Nephron progenitor cell (in vitro differentiated cells): ENCODE measurements at regions not wholly inside any gene's neighbourhood (a gene's known extent, or its start where the extent isn't known, plus 50 kb on each side); places are given as distances from the start of the nearest gene placed in this dataset.

Source experiments
- DNase-seq: peaks from one replicate; pipeline ENCODE4 v3.0.0; 2021
- H3K27ac Mint-ChIP-seq: 2 replicates; pipeline ENCODE4 v1.8.0; 2021; ENCODE audit warnings: mild to moderate bottlenecking, moderate library complexity, mixed read lengths
- H3K27me3 Mint-ChIP-seq: 2 replicates; pipeline ENCODE4 v1.8.0; 2021; ENCODE audit warnings: mild to moderate bottlenecking, low read depth, mixed read lengths; ENCODE audit not compliant: poor library complexity
- H3K36me3 Mint-ChIP-seq: 2 replicates; pipeline ENCODE4 v1.8.0; 2021; ENCODE audit warnings: low read depth, mixed read lengths
- H3K4me1 Mint-ChIP-seq: 2 replicates; pipeline ENCODE4 v1.8.0; 2021; ENCODE audit warnings: mixed read lengths
- H3K4me3 Mint-ChIP-seq: 2 replicates; pipeline ENCODE4 v1.8.0; 2021; ENCODE audit warnings: mild to moderate bottlenecking, moderate library complexity, mixed read lengths
- H3K9me3 Mint-ChIP-seq: 2 replicates; pipeline ENCODE4 v1.8.0; 2021; ENCODE audit warnings: mild to moderate bottlenecking, moderate library complexity, mixed read lengths
- TF ChIP-seq, protein P1 (sequence below): fragments of 200-600 bp; sonication (generic); IDR thresholded peaks from 2 replicates; pipeline ENCODE4 v1.5.0; 2021; ENCODE audit warnings: antibody characterized with exemption

DNA sequence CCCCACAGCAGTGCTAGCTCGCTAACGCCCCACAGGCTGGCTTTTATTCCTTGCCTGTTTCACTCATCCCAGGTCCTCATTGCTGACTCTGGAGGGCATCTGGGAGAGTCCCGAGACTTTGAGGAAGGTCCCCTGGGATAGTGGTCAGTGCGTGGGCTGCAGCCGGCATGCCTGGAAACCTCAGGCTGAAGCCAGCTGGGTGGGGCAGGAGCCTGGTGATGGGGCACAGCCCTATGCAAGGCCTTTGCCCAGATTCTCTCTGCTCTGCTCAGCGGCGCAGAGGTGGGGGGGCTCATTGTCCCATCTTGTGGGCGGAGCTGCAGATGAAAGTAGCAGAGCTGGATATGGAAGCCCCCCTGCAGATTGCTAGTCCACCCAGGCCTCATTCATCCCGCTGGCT lies 55.7 kb upstream of the SMAD6 start:
- no peak overlapping the region for H3K27ac Mint-ChIP-seq
- peaks cover 7% of the 10 kb centered on the region for H3K27me3 Mint-ChIP-seq
- H3K4me1 Mint-ChIP-seq, result peaks cover 32% of the 10 kb centered on the region
- no peak for DNase-seq
- no peaks in the 10 kb centered on the region for H3K9me3 Mint-ChIP-seq
- H3K4me3 Mint-ChIP-seq, result no peak overlapping the region
- H3K36me3 Mint-ChIP-seq, result no peaks in the 10 kb centered on the region
- TF ChIP-seq, protein P1, sequence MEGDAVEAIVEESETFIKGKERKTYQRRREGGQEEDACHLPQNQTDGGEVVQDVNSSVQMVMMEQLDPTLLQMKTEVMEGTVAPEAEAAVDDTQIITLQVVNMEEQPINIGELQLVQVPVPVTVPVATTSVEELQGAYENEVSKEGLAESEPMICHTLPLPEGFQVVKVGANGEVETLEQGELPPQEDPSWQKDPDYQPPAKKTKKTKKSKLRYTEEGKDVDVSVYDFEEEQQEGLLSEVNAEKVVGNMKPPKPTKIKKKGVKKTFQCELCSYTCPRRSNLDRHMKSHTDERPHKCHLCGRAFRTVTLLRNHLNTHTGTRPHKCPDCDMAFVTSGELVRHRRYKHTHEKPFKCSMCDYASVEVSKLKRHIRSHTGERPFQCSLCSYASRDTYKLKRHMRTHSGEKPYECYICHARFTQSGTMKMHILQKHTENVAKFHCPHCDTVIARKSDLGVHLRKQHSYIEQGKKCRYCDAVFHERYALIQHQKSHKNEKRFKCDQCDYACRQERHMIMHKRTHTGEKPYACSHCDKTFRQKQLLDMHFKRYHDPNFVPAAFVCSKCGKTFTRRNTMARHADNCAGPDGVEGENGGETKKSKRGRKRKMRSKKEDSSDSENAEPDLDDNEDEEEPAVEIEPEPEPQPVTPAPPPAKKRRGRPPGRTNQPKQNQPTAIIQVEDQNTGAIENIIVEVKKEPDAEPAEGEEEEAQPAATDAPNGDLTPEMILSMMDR, result no peak

DNA sequence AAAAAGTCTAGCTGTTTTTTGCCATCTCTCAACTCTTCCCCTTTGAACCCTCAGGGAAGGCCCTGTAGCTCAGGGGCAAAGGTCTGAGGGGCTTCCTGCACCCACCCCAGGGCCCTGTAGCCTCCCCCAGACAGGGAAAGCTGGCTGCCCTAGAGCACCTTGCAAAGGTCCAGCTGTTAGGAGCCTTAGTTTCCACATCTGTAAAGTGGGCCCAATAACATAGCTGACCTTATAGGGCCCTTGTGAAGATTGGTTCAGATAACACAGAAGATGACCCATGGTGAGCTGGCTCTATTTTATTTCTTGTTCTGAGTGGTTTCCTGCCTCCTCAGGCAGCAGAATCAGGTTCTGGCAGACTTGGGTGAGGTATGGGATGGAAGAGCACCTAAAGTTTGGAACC lies 55.2 kb upstream of the SMAD6 start:
- no peak for DNase-seq
- H3K36me3 Mint-ChIP-seq, result no peaks in the 10 kb centered on the region
- H3K4me1 Mint-ChIP-seq, result peaks cover 33% of the 10 kb centered on the region
- no peaks in the 10 kb centered on the region for H3K9me3 Mint-ChIP-seq
- H3K27ac Mint-ChIP-seq, result no peak overlapping the region
- H3K27me3 Mint-ChIP-seq, result peaks cover 7% of the 10 kb centered on the region
- H3K4me3 Mint-ChIP-seq, result no peak overlapping the region
- TF ChIP-seq, protein P1, result no peak

DNA sequence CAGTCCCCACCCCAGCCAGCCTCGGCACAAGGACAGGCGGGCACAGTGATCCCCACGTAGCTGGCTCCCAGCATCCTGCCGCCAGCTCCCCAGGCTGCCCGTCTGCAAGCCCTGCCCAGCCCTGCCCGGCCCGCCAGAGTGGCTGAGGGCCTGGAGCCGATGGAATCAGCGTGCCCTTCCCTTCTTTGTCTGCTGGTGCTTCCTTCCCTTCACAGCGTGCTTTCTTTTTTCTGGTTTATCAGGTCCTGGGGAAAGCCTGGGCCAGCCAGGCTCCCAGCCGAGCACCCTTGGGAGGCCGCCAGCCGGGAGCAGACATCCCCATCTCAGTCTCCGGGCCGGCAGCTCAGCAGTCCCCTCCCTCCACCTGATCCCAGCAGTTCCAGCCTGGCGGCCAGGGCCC lies 54.7 kb upstream of the SMAD6 start:
- DNase-seq, result no peak
- H3K27ac Mint-ChIP-seq, result no peak overlapping the region
- peaks cover 7% of the 10 kb centered on the region for H3K27me3 Mint-ChIP-seq
- H3K4me3 Mint-ChIP-seq, result no peak overlapping the region
- no peaks in the 10 kb centered on the region for H3K36me3 Mint-ChIP-seq
- H3K9me3 Mint-ChIP-seq, result no peaks in the 10 kb centered on the region
- TF ChIP-seq, protein P1, result no peak
- peaks cover 39% of the 10 kb centered on the region for H3K4me1 Mint-ChIP-seq

DNA sequence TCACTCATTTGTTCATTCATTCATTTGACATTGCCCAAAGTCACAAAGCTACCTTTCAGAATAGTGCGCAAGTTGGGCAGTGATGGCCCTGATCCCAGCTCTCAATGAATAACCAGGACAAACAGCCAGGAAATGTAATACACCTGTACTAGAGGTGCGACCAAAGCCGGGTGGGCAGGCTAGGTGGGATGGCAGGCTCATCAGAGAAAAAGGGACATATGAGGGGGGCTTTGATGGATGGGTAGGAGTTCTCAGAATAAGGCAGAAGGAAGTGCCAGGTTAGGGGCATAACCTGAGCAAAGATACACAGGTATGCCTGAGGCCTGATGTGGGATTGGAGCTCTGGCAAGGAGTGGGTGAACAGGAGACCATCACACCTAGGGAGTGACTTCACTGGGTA lies 53.4 kb upstream of the SMAD6 start:
- no peaks in the 10 kb centered on the region for H3K36me3 Mint-ChIP-seq
- H3K4me1 Mint-ChIP-seq, result peaks cover 51% of the 10 kb centered on the region
- H3K27ac Mint-ChIP-seq, result no peak overlapping the region
- peak overlapping the region; percentile 54 for H3K4me3 Mint-ChIP-seq
- no peak for DNase-seq
- TF ChIP-seq, protein P1, result no peak
- H3K9me3 Mint-ChIP-seq, result no peaks in the 10 kb centered on the region
- peaks cover 7% of the 10 kb centered on the region for H3K27me3 Mint-ChIP-seq

DNA sequence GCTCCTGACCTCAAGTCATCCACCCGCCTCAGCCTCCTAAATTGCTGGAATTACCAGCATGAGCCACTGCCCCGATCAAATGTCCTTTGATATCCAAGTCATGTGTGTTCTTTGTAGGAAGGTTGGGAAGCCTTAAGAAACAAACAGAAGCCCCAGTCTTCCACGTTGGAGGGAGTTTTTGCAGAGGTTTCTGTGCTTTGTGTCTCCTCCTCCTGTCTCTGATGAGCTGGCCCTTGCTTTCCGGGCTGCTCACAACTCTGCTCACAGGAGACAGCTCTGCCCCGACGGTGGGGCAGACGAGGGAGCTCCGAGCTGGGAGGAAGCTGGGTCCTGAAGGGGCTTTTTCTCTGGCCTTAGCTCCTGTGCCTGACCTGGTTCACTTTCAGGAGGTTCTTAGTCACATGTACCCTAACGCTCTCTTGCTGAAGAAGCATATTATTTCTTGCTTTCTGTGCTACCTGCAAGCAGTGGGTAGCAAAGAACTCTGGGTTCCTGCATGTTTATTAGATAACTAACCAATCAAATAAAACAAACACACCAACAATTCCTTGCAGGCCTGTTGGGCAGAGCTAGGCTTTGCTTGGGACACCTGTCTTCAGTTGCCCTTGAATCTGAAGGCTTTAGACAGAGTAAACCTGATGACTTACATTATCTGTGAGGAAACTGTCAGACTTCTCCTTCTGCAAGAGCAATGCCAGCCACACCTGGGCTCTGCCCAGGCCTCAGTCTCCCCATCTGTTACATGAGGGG lies 52.6 kb upstream of the SMAD6 start:
- DNase-seq, result no peak
- Mint-ChIP-seq H3K27ac (no peak overlapping the region), H3K9me3 (no peaks in the 10 kb centered on the region), H3K27me3 (peaks cover 7% of the 10 kb centered on the region), H3K4me3 (no peak overlapping the region), H3K36me3 (no peaks in the 10 kb centered on the region), H3K4me1 (peaks cover 58% of the 10 kb centered on the region)
- TF ChIP-seq, protein P1, result no peak

DNA sequence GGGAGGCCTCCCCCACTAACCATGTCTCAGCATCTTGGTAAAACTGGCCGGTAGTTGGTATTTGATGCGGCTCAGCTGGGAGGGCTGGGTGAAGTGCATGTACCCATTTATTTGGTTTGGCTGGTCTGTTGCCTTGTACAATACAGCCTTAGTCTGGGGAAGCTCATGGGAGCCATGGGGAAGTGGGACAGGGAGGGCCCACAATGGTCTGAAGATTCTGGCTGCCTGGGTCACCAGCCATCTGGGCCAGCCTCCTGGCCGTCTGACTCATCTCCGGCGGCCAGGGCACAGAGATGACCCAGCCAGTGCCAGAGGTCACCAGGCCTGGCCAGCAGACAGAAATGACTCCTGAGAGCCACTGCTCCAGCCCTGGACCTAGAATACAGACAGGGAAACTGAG lies 51.6 kb upstream of the SMAD6 start:
- Mint-ChIP-seq H3K4me3 (no peak overlapping the region), H3K27me3 (peaks cover 9% of the 10 kb centered on the region), H3K27ac (no peak overlapping the region), H3K4me1 (peaks cover 56% of the 10 kb centered on the region), H3K9me3 (no peaks in the 10 kb centered on the region), H3K36me3 (no peaks in the 10 kb centered on the region)
- no peak for DNase-seq
- TF ChIP-seq, protein P1, result no peak
